Neural cell (in vitro differentiated cells): ENCODE measurements at regions not wholly inside any gene's neighbourhood (a gene's known extent, or its start where the extent isn't known, plus 50 kb on each side); places are given as distances from the start of the nearest gene placed in this dataset.

ENCODE experiments used
- H2AFZ ChIP-seq: fragments of 200-600, 300-800 bp; sonication (generic), shearing (Covaris generic); 2 replicates; pipeline ENCODE4 v1.6.0; 2014; ENCODE audit warnings: low read depth, mild to moderate bottlenecking, antibody characterized with exemption, low read length, moderate library complexity
- H3F3A ChIP-seq: fragments of 200-600 bp; shearing (Covaris generic); 2 replicates; pipeline ENCODE4 v1.6.1; 2016; ENCODE audit warnings: mild to moderate bottlenecking, moderate library complexity, mixed read lengths, antibody characterized with exemption, low read length; ENCODE audit not compliant: insufficient read depth, poor library complexity, severe bottlenecking
- H3K27ac ChIP-seq: fragments of 200-600, 300-800 bp; sonication (generic), shearing (Covaris generic); 2 replicates; pipeline ENCODE4 v1.5.1; 2014; ENCODE audit warnings: mild to moderate bottlenecking, low read length, moderate library complexity
- H3K27me3 ChIP-seq: fragments of 300-800, 200-600 bp; sonication (generic), shearing (Covaris generic); 2 replicates; pipeline ENCODE4 v1.6.0; 2014; ENCODE audit warnings: mild to moderate bottlenecking, low read depth, low read length, moderate library complexity; ENCODE audit not compliant: insufficient read depth
- H3K36me3 ChIP-seq: fragments of 300-800, 200-600 bp; sonication (generic), shearing (Covaris generic); 2 replicates; pipeline ENCODE4 v1.5.1; 2014; ENCODE audit warnings: mild to moderate bottlenecking, antibody characterized with exemption, low read length, moderate library complexity; ENCODE audit not compliant: insufficient read depth
- H3K4me2 ChIP-seq: fragments of 300-800, 200-600 bp; sonication (generic), shearing (Covaris generic); 2 replicates; pipeline ENCODE4 v1.6.0; 2014; ENCODE audit warnings: mild to moderate bottlenecking, low read length
- H3K4me3 ChIP-seq: fragments of 300-800, 200-600 bp; sonication (generic), shearing (Covaris generic); 2 replicates; pipeline ENCODE4 v1.5.1; 2014; ENCODE audit warnings: mild to moderate bottlenecking, low read length, moderate library complexity
- H3K79me2 ChIP-seq: fragments of 200-600 bp; shearing (Covaris generic); replicated peaks from 2 replicates; pipeline ENCODE4 v1.6.0; 2014; ENCODE audit warnings: mild to moderate bottlenecking, low read length, moderate library complexity; ENCODE audit not compliant: insufficient read depth
- H3K9ac ChIP-seq: fragments of 300-800, 200-600 bp; sonication (generic), shearing (Covaris generic); 2 replicates; pipeline ENCODE4 v1.6.1; 2016; ENCODE audit warnings: mild to moderate bottlenecking, low read length, mixed read lengths
- H3K9me2 ChIP-seq: fragments of 200-600 bp; shearing (Covaris generic); 2 replicates; pipeline ENCODE4 v1.6.1; 2016; ENCODE audit warnings: mild to moderate bottlenecking, low read length, mixed read lengths; ENCODE audit not compliant: insufficient read depth
- H3K9me3 ChIP-seq: fragments of 200-600, 300-800 bp; sonication (generic), shearing (Covaris generic); 2 replicates; pipeline ENCODE4 v1.6.1; 2016; ENCODE audit warnings: mild to moderate bottlenecking, mixed run types, low read length, moderate library complexity, mixed read lengths
- H4K20me1 ChIP-seq: fragments of 200-600 bp; shearing (Covaris generic); 2 replicates; pipeline ENCODE4 v1.6.1; 2016; ENCODE audit warnings: mild to moderate bottlenecking, mixed run types; ENCODE audit not compliant: insufficient read depth
- CTCF ChIP-seq: fragments of 450-650 bp; IDR thresholded peaks from 2 replicates; pipeline ENCODE4 v1.5.1; 2014; ENCODE audit warnings: antibody characterized with exemption, mild to moderate bottlenecking, moderate library complexity; ENCODE audit not compliant: poor library complexity, severe bottlenecking
- EP300 ChIP-seq: fragments of 450-650 bp; conservative IDR thresholded peaks from 2 replicates; pipeline ENCODE4 v1.6.1; 2014; ENCODE audit warnings: antibody characterized with exemption, mild to moderate bottlenecking, moderate library complexity; ENCODE audit not compliant: poor library complexity, severe bottlenecking
- EZH2 ChIP-seq: fragments of 200-600, 300-800 bp; shearing (Covaris generic), sonication (generic); IDR thresholded peaks from 2 replicates; pipeline ENCODE4 v1.6.1; 2014; ENCODE audit warnings: antibody characterized with exemption, low read length, borderline replicate concordance, mild to moderate bottlenecking; ENCODE audit not compliant: insufficient read depth, poor library complexity, severe bottlenecking
- MXI1 ChIP-seq: fragments of 450-650 bp; conservative IDR thresholded peaks from 2 replicates; pipeline ENCODE4 v1.6.1; 2014; ENCODE audit warnings: antibody characterized with exemption, mild to moderate bottlenecking; ENCODE audit not compliant: poor library complexity, severe bottlenecking
- POLR2AphosphoS5 ChIP-seq: IDR thresholded peaks from 2 replicates; pipeline ENCODE4 v1.6.1; 2012
- RAD21 ChIP-seq: fragments of 450-650 bp; conservative IDR thresholded peaks from 2 replicates; pipeline ENCODE4 v1.6.1; 2014; ENCODE audit warnings: antibody characterized with exemption, mild to moderate bottlenecking, moderate library complexity
- REST ChIP-seq: IDR thresholded peaks from 2 replicates; pipeline ENCODE4 v1.6.1; 2012; ENCODE audit warnings: borderline replicate concordance
- SMC3 ChIP-seq: fragments of 450-650 bp; conservative IDR thresholded peaks from 2 replicates; pipeline ENCODE4 v1.6.1; 2014; ENCODE audit warnings: antibody characterized with exemption, mild to moderate bottlenecking, moderate library complexity; ENCODE audit not compliant: poor library complexity
- TAF1 ChIP-seq: IDR thresholded peaks from 2 replicates; pipeline ENCODE4 v1.6.1; 2012; ENCODE audit warnings: low read depth

GRCh38 chr5:159543326-159543725 is 213.0 kb upstream of the IL12B start:
- H3K9me3 ChIP-seq, result no peaks in the 10 kb centered on the region
- no peaks in the 10 kb centered on the region for H3K9me2 ChIP-seq
- no peaks in the 10 kb centered on the region for H3F3A ChIP-seq
- no peak overlapping the region for H3K4me3 ChIP-seq
- H2AFZ ChIP-seq, result no peak overlapping the region
- no peaks in the 10 kb centered on the region for H4K20me1 ChIP-seq
- no peaks in the 10 kb centered on the region for H3K79me2 ChIP-seq
- no peaks in the 10 kb centered on the region for H3K36me3 ChIP-seq
- H3K9ac ChIP-seq, result no peak overlapping the region
- H3K27me3 ChIP-seq, result no peaks in the 10 kb centered on the region
- no peak overlapping the region for H3K4me2 ChIP-seq
- TF ChIP-seq RAD21 (no peak), EP300 (no peak), REST (no peak), CTCF (no peak), MXI1 (no peak), SMC3 (no peak), EZH2 (no peak), POLR2AphosphoS5 (no peak), TAF1 (no peak)
- H3K27ac ChIP-seq, result no peak overlapping the region

GRCh38 chr5:159545156-159545555 is 214.9 kb upstream of the IL12B start:
- Histone ChIP-seq H3K27ac (no peak overlapping the region), H3K79me2 (no peaks in the 10 kb centered on the region), H4K20me1 (no peaks in the 10 kb centered on the region), H3K4me3 (no peak overlapping the region), H3K9ac (no peak overlapping the region), H2AFZ (no peak overlapping the region), H3K4me2 (no peak overlapping the region), H3K9me2 (no peaks in the 10 kb centered on the region), H3F3A (no peaks in the 10 kb centered on the region), H3K27me3 (no peaks in the 10 kb centered on the region), H3K36me3 (no peaks in the 10 kb centered on the region), H3K9me3 (no peaks in the 10 kb centered on the region)
- no peak for TF ChIP-seq POLR2AphosphoS5
- no peak for TF ChIP-seq MXI1
- TF ChIP-seq EZH2, result no peak
- TF ChIP-seq CTCF, result no peak
- no peak for TF ChIP-seq EP300
- no peak for TF ChIP-seq REST
- TF ChIP-seq RAD21, result no peak
